Hepatocyte (in vitro differentiated cells): ENCODE measurements at regions not wholly inside any gene's neighbourhood (a gene's known extent, or its start where the extent isn't known, plus 50 kb on each side); places are given as distances from the start of the nearest gene placed in this dataset.

Source experiments
- DNase-seq: peaks from one replicate; pipeline ENCODE4 v3.0.0-alpha.2; 2016; ENCODE audit warnings: low spot score
- H2AFZ ChIP-seq: fragments of 200-600 bp; sonication (generic); 2 replicates; pipeline ENCODE4 v1.6.0; 2016; ENCODE audit warnings: antibody characterized with exemption, mild to moderate bottlenecking
- H3K27ac ChIP-seq: fragments of 200-600 bp; sonication (generic); 2 replicates; pipeline ENCODE4 v1.5.1; 2016; ENCODE audit warnings: mild to moderate bottlenecking
- H3K27me3 ChIP-seq: fragments of 200-600 bp; sonication (generic); 2 replicates; pipeline ENCODE4 v1.6.1; 2016
- H3K36me3 ChIP-seq: fragments of 200-600 bp; sonication (generic); replicated peaks from 2 replicates; pipeline ENCODE4 v1.5.1; 2016; ENCODE audit warnings: low read depth; ENCODE audit not compliant: insufficient read depth
- H3K4me1 ChIP-seq: fragments of 200-600 bp; sonication (generic); 2 replicates; pipeline ENCODE4 v1.5.1; 2016; ENCODE audit warnings: mild to moderate bottlenecking, moderate library complexity; ENCODE audit not compliant: insufficient read depth
- H3K4me2 ChIP-seq: fragments of 200-600 bp; sonication (generic); 2 replicates; pipeline ENCODE4 v1.6.0; 2016
- H3K4me3 ChIP-seq: fragments of 200-600 bp; sonication (generic); 2 replicates; pipeline ENCODE4 v1.5.1; 2016; ENCODE audit warnings: mild to moderate bottlenecking
- H3K79me2 ChIP-seq: fragments of 200-600 bp; sonication (generic); 2 replicates; pipeline ENCODE4 v1.6.0; 2017; ENCODE audit warnings: mild to moderate bottlenecking
- H3K9me2 ChIP-seq: fragments of 200-600 bp; sonication (generic); replicated peaks from 2 replicates; pipeline ENCODE4 v1.6.0; 2017; ENCODE audit warnings: mild to moderate bottlenecking; ENCODE audit not compliant: insufficient read depth
- H3K9me3 ChIP-seq: fragments of 200-600 bp; sonication (generic); 2 replicates; pipeline ENCODE4 v1.5.1; 2016; ENCODE audit warnings: low read depth, mild to moderate bottlenecking
- H4K20me1 ChIP-seq: fragments of 200-600 bp; sonication (generic); 2 replicates; pipeline ENCODE4 v1.6.0; 2016; ENCODE audit warnings: mild to moderate bottlenecking; ENCODE audit not compliant: insufficient read depth, poor library complexity, severe bottlenecking
- EZH2 ChIP-seq: fragments of 200-600 bp; sonication (generic); IDR thresholded peaks from 2 replicates; pipeline ENCODE4 v1.6.1; 2016; ENCODE audit warnings: antibody characterized with exemption, mild to moderate bottlenecking, borderline replicate concordance
- EZH2phosphoT487 ChIP-seq: fragments of 200-600 bp; sonication (generic); IDR thresholded peaks from one replicate; pipeline ENCODE4 v1.6.1; 2018; ENCODE audit warnings: antibody characterized with exemption, mild to moderate bottlenecking, low read depth, moderate library complexity; ENCODE audit not compliant: unreplicated experiment, severe bottlenecking
- WGBS: methylation state at CpG from one replicate; pipeline ENCODE4 v1.1.6; 2016; ENCODE audit warnings: low lambda C conversion rate; ENCODE audit errors: missing lambda C conversion rate; 5-methylcytosine and 5-hydroxymethylcytosine counted together
- TF ChIP-seq, protein P1 (sequence below): fragments of 200-600 bp; sonication (generic); IDR thresholded peaks from 2 replicates; pipeline ENCODE4 v1.5.1; 2016; ENCODE audit warnings: antibody characterized with exemption, mild to moderate bottlenecking; ENCODE audit not compliant: poor library complexity

DNA sequence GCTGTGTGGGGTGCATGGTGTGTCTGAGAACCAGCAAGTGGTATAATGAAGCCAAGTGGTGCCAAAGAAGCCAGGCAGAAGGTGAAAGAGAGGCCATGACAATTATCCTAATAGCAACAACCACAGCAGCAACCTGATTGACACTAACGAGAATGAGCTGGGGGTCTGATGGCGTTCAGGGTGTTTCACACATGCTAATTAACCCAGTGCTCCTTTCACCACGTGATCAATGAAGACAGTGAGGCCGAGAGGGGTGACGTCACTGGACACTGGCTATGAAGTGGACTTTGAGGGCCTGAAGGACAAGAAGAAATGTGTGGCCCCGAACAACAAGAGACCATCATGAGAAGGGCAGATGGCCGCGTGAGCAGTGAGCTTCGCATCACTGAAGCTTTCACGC lies 364.4 kb upstream of the ID2 start:
- H3K27me3 ChIP-seq: no peaks in the 10 kb centered on the region
- H3K36me3 ChIP-seq: no peaks in the 10 kb centered on the region
- no peak for DNase-seq
- H3K9me2 ChIP-seq: no peaks in the 10 kb centered on the region
- H3K4me3 ChIP-seq: no peak overlapping the region
- TF ChIP-seq EZH2 (no peak), EZH2phosphoT487 (no peak)
- TF ChIP-seq, protein P1, sequence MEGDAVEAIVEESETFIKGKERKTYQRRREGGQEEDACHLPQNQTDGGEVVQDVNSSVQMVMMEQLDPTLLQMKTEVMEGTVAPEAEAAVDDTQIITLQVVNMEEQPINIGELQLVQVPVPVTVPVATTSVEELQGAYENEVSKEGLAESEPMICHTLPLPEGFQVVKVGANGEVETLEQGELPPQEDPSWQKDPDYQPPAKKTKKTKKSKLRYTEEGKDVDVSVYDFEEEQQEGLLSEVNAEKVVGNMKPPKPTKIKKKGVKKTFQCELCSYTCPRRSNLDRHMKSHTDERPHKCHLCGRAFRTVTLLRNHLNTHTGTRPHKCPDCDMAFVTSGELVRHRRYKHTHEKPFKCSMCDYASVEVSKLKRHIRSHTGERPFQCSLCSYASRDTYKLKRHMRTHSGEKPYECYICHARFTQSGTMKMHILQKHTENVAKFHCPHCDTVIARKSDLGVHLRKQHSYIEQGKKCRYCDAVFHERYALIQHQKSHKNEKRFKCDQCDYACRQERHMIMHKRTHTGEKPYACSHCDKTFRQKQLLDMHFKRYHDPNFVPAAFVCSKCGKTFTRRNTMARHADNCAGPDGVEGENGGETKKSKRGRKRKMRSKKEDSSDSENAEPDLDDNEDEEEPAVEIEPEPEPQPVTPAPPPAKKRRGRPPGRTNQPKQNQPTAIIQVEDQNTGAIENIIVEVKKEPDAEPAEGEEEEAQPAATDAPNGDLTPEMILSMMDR: no peak
- H3K4me1 ChIP-seq: peaks cover 16% of the 10 kb centered on the region
- H3K9me3 ChIP-seq: no peaks in the 10 kb centered on the region
- 83% methylated on average over 10 of the region's 10 CpGs for WGBS
- no peaks in the 10 kb centered on the region for H4K20me1 ChIP-seq
- no peak overlapping the region for H3K27ac ChIP-seq
- H3K4me2 ChIP-seq: no peak overlapping the region
- H2AFZ ChIP-seq: no peak overlapping the region
- no peaks in the 10 kb centered on the region for H3K79me2 ChIP-seq

DNA sequence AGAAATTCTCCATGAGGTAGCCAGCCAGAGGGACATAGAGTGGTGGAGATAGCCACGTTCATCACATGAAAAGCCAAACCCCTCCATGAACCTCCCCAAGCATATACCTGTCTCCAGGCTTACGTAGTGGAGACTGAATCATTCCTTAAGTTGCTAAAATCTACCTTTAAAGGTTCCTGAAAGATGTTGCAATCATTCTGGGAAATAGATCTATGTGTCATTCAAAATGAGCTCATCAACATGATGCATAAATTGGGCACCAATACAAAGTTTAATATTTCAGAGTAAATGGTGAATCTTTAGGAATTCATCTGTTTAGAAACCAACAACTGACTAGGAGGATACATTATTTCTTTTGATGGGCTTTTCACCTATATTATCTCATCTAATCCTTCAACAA lies 362.6 kb upstream of the ID2 start:
- no peaks in the 10 kb centered on the region for H3K79me2 ChIP-seq
- no peak overlapping the region for H3K4me2 ChIP-seq
- no peaks in the 10 kb centered on the region for H4K20me1 ChIP-seq
- H3K27me3 ChIP-seq: no peaks in the 10 kb centered on the region
- H2AFZ ChIP-seq: no peak overlapping the region
- 60% methylated on average over 2 of the region's 2 CpGs for WGBS
- H3K27ac ChIP-seq: no peak overlapping the region
- no peaks in the 10 kb centered on the region for H3K9me2 ChIP-seq
- H3K4me3 ChIP-seq: no peak overlapping the region
- H3K9me3 ChIP-seq: no peaks in the 10 kb centered on the region
- TF ChIP-seq, protein P1: no peak
- no peak for TF ChIP-seq EZH2
- no peaks in the 10 kb centered on the region for H3K36me3 ChIP-seq
- DNase-seq: no peak
- peaks cover 3% of the 10 kb centered on the region for H3K4me1 ChIP-seq

DNA sequence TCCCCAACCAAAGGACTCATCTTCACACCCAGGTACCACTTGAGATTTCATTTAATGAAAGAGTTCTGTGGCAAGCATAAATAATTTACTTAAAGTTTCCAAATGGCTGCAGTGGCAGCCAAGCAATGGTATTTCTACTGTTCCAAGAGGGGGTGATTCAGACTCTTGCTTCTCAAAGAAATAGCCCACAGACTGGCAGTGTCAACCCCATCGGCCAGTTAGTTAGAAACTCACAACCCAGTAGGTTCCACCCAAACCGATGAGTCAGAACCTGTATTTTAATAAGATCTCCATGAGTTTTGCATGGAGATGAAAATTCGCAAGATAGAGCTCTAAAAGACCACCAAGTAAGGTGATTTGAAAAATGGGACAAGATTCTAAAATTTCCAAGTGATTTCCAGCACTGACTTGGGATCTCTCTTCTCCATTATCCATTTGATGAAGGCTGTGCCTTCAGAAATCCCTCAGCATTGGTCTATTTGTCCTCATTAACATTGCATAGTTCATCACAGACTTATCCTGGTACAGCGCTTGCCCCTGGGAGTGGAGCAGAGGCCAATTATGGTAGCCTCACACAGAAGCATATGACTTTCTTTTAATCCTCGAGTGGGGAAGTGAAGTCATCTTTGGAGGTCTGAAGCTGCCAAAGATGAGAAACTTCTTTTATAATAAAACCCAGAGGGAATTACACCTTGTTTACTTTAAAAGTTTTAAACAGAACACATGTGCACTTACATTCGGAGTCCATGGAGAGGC lies 361.4 kb upstream of the ID2 start:
- no peak overlapping the region for H3K27ac ChIP-seq
- no peaks in the 10 kb centered on the region for H3K9me2 ChIP-seq
- H2AFZ ChIP-seq: no peak overlapping the region
- no peaks in the 10 kb centered on the region for H3K9me3 ChIP-seq
- 86% methylated on average over 6 of the region's 6 CpGs for WGBS
- TF ChIP-seq EZH2 (no peak), EZH2phosphoT487 (no peak)
- TF ChIP-seq, protein P1: no peak
- no peak overlapping the region for H3K4me2 ChIP-seq
- no peak for DNase-seq
- H3K27me3 ChIP-seq: no peaks in the 10 kb centered on the region
- no peaks in the 10 kb centered on the region for H3K79me2 ChIP-seq
- H4K20me1 ChIP-seq: no peaks in the 10 kb centered on the region
- no peak overlapping the region for H3K4me3 ChIP-seq
- no peaks in the 10 kb centered on the region for H3K36me3 ChIP-seq
- H3K4me1 ChIP-seq: peaks cover 8% of the 10 kb centered on the region

DNA sequence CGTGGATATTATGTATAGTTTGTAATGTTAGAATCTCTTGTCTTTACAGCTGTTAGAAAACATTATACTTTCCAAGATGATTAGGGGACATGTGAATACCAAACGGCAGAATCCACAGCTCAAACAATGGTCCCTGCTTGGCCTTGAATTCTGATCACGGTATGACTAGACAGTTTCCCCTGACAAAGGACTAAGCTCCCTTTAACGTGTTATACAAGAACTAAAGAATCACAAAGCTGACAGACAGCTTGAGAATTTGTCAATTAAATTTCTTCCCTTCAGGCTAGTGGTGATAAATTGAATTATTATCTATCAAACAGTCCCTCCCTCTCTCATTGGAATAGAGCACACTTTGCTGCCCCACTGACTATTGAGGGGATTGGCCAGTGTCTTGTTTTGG lies 359.2 kb upstream of the ID2 start:
- H3K4me1 ChIP-seq: peaks cover 8% of the 10 kb centered on the region
- H4K20me1 ChIP-seq: no peaks in the 10 kb centered on the region
- DNase-seq: no peak
- H3K4me3 ChIP-seq: no peak overlapping the region
- H3K9me2 ChIP-seq: no peaks in the 10 kb centered on the region
- no peaks in the 10 kb centered on the region for H3K9me3 ChIP-seq
- TF ChIP-seq, protein P1: no peak
- TF ChIP-seq EZH2phosphoT487 (no peak), EZH2 (no peak)
- WGBS: 78% methylated on average over 4 of the region's 4 CpGs
- H3K36me3 ChIP-seq: no peaks in the 10 kb centered on the region
- no peaks in the 10 kb centered on the region for H3K79me2 ChIP-seq
- H3K27me3 ChIP-seq: no peaks in the 10 kb centered on the region
- no peak overlapping the region for H3K4me2 ChIP-seq
- no peak overlapping the region for H3K27ac ChIP-seq
- H2AFZ ChIP-seq: no peak overlapping the region
